ENCODE measurements at regions not wholly inside any gene's neighbourhood (a gene's known extent, or its start where the extent isn't known, plus 50 kb on each side); places are given as distances from the start of the nearest gene placed in this dataset.

DNA sequence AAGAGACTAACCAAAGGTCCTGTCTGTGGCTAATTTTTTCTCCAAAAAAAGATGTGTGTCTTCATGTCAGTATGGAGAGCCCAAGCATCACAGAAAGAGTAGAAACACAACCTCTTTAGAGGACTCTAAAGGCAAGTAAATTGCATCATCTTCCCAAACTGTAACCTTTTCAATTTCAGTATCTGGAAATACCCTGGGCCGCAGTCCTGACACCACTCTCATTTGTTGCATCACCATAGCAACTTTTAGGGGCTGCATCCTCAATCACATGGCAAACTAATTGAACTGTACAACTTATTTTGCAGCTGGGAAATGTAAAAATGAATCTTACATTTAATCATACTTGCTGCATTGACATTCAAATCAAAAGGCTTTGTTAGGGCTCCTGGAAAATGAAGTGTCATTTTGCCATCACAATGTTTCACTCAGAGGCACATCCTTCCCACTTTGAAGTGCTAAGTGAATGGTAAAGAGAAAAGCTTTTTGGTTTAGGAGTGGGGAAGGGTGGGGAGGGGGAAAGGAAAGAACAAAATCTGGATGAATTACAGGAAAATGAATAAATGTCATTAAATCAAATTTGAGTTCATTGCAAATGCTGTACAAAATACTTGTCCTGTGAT lies 60.6 kb upstream of the GRIA1 start:
- Mint-ChIP-seq H3K36me3 (ENCODE audit: insufficient read depth, unreplicated experiment) (no peaks in the 10 kb centered on the region), H3K4me1 (ENCODE audit: insufficient read depth, unreplicated experiment) (no peaks in the 10 kb centered on the region), H3K27me3 (ENCODE audit: insufficient read depth, unreplicated experiment) (no peaks in the 10 kb centered on the region), H3K27ac (ENCODE audit: low read depth, unreplicated experiment) (no peak overlapping the region), H3K4me3 (ENCODE audit: unreplicated experiment) (no peak overlapping the region), H3K9me3 (ENCODE audit: unreplicated experiment) (no peaks in the 10 kb centered on the region)
- TF ChIP-seq, protein P1, sequence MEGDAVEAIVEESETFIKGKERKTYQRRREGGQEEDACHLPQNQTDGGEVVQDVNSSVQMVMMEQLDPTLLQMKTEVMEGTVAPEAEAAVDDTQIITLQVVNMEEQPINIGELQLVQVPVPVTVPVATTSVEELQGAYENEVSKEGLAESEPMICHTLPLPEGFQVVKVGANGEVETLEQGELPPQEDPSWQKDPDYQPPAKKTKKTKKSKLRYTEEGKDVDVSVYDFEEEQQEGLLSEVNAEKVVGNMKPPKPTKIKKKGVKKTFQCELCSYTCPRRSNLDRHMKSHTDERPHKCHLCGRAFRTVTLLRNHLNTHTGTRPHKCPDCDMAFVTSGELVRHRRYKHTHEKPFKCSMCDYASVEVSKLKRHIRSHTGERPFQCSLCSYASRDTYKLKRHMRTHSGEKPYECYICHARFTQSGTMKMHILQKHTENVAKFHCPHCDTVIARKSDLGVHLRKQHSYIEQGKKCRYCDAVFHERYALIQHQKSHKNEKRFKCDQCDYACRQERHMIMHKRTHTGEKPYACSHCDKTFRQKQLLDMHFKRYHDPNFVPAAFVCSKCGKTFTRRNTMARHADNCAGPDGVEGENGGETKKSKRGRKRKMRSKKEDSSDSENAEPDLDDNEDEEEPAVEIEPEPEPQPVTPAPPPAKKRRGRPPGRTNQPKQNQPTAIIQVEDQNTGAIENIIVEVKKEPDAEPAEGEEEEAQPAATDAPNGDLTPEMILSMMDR (IDR thresholded peaks at IDR 0.05; ENCODE audit: unreplicated experiment): no peak
- no TSS peak for BruUV-seq (replicated peaks)
- CTCF ChIA-PET: interaction anchor here (0.6 to 1.2 kb wide), 2 partner anchors 19 to 642 kb away, joined by 3 read pairs; no protein-coding TSS in a partner anchor
- intact Hi-C loops (cut with micrococcal nuclease): no loop called here
- no peak for DNase-seq (ENCODE audit: unreplicated experiment)
- POLR2A ChIA-PET: interaction anchor here (1.1 kb wide), 1 partner anchor 56 kb away, joined by 3 read pairs; no protein-coding TSS in a partner anchor

DNA sequence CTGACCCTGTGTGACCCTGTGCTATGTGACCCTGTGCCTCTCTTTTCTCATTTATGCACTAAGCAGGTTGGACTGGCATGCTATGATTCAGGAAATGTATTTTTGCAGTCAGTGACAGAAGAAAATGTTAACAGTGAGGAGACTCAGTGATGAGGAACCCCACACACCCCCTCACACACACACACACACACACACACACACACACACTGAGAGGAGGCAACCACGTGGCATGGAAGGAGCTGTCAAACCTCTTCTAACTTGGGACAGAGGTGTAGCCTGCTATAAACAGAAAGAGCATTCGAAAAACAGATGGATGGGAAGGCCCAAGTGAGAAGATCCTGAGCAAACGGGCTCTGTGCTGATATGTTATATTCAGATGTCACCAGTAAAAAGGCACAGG lies 57.9 kb upstream of the GRIA1 start:
- no peak overlapping the region for H3K4me3 Mint-ChIP-seq (ENCODE audit: unreplicated experiment)
- no peaks in the 10 kb centered on the region for H3K27me3 Mint-ChIP-seq (ENCODE audit: insufficient read depth, unreplicated experiment)
- H3K36me3 Mint-ChIP-seq (ENCODE audit: insufficient read depth, unreplicated experiment): no peaks in the 10 kb centered on the region
- H3K4me1 Mint-ChIP-seq (ENCODE audit: insufficient read depth, unreplicated experiment): no peaks in the 10 kb centered on the region
- BruUV-seq (replicated peaks): no TSS peak
- TF ChIP-seq, protein P1 (IDR thresholded peaks at IDR 0.05; ENCODE audit: unreplicated experiment): no peak
- ChIA-PET CTCF (interaction anchor here (0.6 to 0.7 kb wide), 2 partner anchors 11 to 977 kb away, joined by 3 read pairs; no protein-coding TSS in a partner anchor), POLR2A (no interaction called here)
- no peaks in the 10 kb centered on the region for H3K9me3 Mint-ChIP-seq (ENCODE audit: unreplicated experiment)
- no peak overlapping the region for H3K27ac Mint-ChIP-seq (ENCODE audit: low read depth, unreplicated experiment)
- DNase-seq (ENCODE audit: unreplicated experiment): no peak
- intact Hi-C loops (cut with micrococcal nuclease): no loop called here

DNA sequence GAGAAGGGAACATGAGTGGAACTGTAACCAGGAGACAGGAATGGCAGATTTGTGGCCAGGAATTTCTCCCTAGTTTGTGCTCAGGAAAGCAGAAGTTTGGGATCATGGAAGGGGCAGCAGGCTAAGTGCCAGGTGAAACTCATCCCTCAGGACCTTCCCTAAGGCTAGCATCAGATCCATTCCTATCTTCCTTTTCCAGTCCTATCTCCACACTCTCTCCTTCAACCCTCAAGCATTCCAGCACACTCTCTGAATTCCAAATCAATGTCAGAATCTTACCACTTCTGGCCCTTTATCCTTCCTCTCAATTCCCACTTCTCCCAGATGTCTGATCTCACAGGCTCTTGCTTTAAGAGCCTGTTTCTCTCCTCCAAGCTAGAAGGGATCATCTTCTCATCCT lies 53.2 kb upstream of the GRIA1 start:
- intact Hi-C loops (cut with micrococcal nuclease): no loop called here
- no peak overlapping the region for H3K27ac Mint-ChIP-seq (ENCODE audit: low read depth, unreplicated experiment)
- no peak overlapping the region for H3K4me3 Mint-ChIP-seq (ENCODE audit: unreplicated experiment)
- ChIA-PET POLR2A (no interaction called here), CTCF (interaction anchor here (1.0 kb wide), 1 partner anchor 116 kb away, joined by 3 read pairs; no protein-coding TSS in a partner anchor)
- no peak for DNase-seq (ENCODE audit: unreplicated experiment)
- no peaks in the 10 kb centered on the region for H3K36me3 Mint-ChIP-seq (ENCODE audit: insufficient read depth, unreplicated experiment)
- no peaks in the 10 kb centered on the region for H3K4me1 Mint-ChIP-seq (ENCODE audit: insufficient read depth, unreplicated experiment)
- H3K9me3 Mint-ChIP-seq (ENCODE audit: unreplicated experiment): no peaks in the 10 kb centered on the region
- no peaks in the 10 kb centered on the region for H3K27me3 Mint-ChIP-seq (ENCODE audit: insufficient read depth, unreplicated experiment)
- no TSS peak for BruUV-seq (replicated peaks)
- TF ChIP-seq, protein P1 (IDR thresholded peaks at IDR 0.05; ENCODE audit: unreplicated experiment): no peak

DNA sequence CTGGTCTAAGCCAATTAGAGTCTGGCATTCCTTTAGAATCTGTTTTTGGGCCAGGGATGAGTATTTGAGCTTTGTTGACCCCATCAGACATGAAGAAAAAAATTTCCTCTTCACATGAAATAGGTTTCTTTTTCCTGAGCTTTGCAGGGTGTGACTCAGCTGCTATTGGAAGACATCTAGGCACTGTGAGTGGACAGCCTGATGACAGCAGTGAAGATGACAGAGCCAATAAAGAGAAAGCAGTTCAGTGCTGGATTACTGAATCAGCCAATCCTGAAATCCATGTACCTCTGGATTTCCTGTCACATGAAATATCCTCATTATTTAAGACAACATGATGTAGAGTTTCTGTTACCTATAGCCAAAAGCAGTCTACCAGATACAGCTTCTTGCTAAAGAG lies 51.3 kb upstream of the GRIA1 start:
- Mint-ChIP-seq H3K4me1 (ENCODE audit: insufficient read depth, unreplicated experiment) (no peaks in the 10 kb centered on the region), H3K9me3 (ENCODE audit: unreplicated experiment) (no peaks in the 10 kb centered on the region), H3K36me3 (ENCODE audit: insufficient read depth, unreplicated experiment) (no peaks in the 10 kb centered on the region), H3K27ac (ENCODE audit: low read depth, unreplicated experiment) (no peak overlapping the region), H3K27me3 (ENCODE audit: insufficient read depth, unreplicated experiment) (no peaks in the 10 kb centered on the region), H3K4me3 (ENCODE audit: unreplicated experiment) (no peak overlapping the region)
- intact Hi-C loops (cut with micrococcal nuclease): no loop called here
- DNase-seq (ENCODE audit: unreplicated experiment): no peak
- POLR2A ChIA-PET: no interaction called here
- CTCF ChIA-PET: interaction anchor here (1.0 to 1.4 kb wide), 2 partner anchors 10 to 878 kb away, joined by 4 to 8 read pairs; no protein-coding TSS in a partner anchor
- no TSS peak for BruUV-seq (replicated peaks)
- TF ChIP-seq, protein P1 (IDR thresholded peaks at IDR 0.05; ENCODE audit: unreplicated experiment): no peak
